ENCODE measurements at regions not wholly inside any gene's neighbourhood (a gene's known extent, or its start where the extent isn't known, plus 50 kb on each side); places are given as distances from the start of the nearest gene placed in this dataset.

DNA sequence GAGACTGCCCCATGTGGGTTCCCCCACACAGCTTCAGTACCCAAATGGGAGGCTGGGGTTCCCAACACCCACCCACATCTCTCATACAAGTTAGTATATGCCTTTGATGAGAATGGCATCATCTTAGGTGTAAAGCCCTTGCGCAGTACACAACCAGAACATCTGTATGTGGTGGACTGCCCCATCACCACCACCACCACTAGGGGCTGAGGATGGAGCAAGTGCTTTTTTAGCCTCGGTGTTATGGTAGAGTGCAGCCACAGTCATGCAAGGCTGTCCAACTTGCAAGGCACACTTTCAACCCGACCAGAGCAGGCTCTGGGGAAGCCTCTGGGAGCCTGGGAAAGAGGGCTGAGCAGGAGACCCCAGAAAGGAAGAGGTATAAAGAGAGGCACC, 241.2 kb downstream of the TFCP2L1 start:
- no peak for DNase-seq (ENCODE audit: low read depth)
- peaks cover 3% of the 10 kb centered on the region for H3K9me3 Mint-ChIP-seq (ENCODE audit: unreplicated experiment)
- H3K27ac Mint-ChIP-seq (ENCODE audit: unreplicated experiment), result peak overlapping the region; percentile 63
- H3K4me1 Mint-ChIP-seq (ENCODE audit: low read depth, unreplicated experiment), result no peaks in the 10 kb centered on the region
- Histone ChIP-seq H3K27ac (ENCODE audit: low read depth, low read length) (no peak overlapping the region), H4K20me1 (ENCODE audit: insufficient read depth, low read length) (no peaks in the 10 kb centered on the region), H3K36me3 (ENCODE audit: insufficient read depth, low read length) (no peaks in the 10 kb centered on the region), H3K9ac (ENCODE audit: low read length) (no peak overlapping the region), H3K4me1 (ENCODE audit: insufficient read depth, low read length) (no peaks in the 10 kb centered on the region), H3K27me3 (ENCODE audit: insufficient read depth, low read length) (peaks cover 18% of the 10 kb centered on the region), H3K79me2 (ENCODE audit: insufficient read depth, low read length) (no peaks in the 10 kb centered on the region), H3K9me3 (ENCODE audit: insufficient read depth, low read depth, low read length) (no peaks in the 10 kb centered on the region), H3K4me2 (ENCODE audit: low read length) (no peak overlapping the region), H3K4me3 (ENCODE audit: insufficient read depth, low read depth, low read length) (no peak overlapping the region), H2AFZ (ENCODE audit: low read depth, low read length) (no peak overlapping the region)
- FAIRE-seq, result no peak
- TF ChIP-seq, protein P1, sequence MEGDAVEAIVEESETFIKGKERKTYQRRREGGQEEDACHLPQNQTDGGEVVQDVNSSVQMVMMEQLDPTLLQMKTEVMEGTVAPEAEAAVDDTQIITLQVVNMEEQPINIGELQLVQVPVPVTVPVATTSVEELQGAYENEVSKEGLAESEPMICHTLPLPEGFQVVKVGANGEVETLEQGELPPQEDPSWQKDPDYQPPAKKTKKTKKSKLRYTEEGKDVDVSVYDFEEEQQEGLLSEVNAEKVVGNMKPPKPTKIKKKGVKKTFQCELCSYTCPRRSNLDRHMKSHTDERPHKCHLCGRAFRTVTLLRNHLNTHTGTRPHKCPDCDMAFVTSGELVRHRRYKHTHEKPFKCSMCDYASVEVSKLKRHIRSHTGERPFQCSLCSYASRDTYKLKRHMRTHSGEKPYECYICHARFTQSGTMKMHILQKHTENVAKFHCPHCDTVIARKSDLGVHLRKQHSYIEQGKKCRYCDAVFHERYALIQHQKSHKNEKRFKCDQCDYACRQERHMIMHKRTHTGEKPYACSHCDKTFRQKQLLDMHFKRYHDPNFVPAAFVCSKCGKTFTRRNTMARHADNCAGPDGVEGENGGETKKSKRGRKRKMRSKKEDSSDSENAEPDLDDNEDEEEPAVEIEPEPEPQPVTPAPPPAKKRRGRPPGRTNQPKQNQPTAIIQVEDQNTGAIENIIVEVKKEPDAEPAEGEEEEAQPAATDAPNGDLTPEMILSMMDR (IDR thresholded peaks at IDR 0.05; ENCODE audit: insufficient read depth, low read depth, low read length), result no peak
- TF ChIP-seq EZH2 (IDR thresholded peaks at IDR 0.05; ENCODE audit: insufficient read depth, low read length), result no peak
- peaks cover 61% of the 10 kb centered on the region for H3K27me3 Mint-ChIP-seq (ENCODE audit: low read depth, unreplicated experiment)
- peaks cover 2% of the 10 kb centered on the region for H3K36me3 Mint-ChIP-seq (ENCODE audit: low read depth, unreplicated experiment)
- H3K4me3 Mint-ChIP-seq (ENCODE audit: unreplicated experiment), result no peak overlapping the region

DNA sequence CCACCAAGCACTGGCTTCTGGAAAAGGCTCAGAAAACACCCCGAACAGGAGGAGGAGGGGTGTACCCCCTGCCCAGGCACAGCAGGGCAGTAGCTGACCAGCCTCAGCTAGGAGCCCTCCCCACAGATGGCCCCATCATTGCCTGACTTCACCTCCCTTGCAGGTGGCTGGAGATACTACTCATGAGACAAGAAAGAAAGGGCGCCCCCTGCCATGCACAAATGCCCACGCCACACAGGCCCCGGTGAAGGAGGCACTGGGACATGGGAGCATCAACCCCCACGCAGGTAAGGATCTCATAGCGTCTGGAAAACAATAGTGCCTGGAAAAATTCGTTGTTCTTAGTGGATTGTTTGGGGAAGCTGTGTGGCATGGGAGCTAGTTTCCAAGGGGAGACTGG, 240.6 kb downstream of the TFCP2L1 start:
- no peaks in the 10 kb centered on the region for H3K9me3 ChIP-seq (ENCODE audit: insufficient read depth, low read depth, low read length)
- H3K4me2 ChIP-seq (ENCODE audit: low read length), result no peak overlapping the region
- no peak for FAIRE-seq
- no peaks in the 10 kb centered on the region for H3K36me3 ChIP-seq (ENCODE audit: insufficient read depth, low read length)
- no peak overlapping the region for H3K4me3 Mint-ChIP-seq (ENCODE audit: unreplicated experiment)
- H3K79me2 ChIP-seq (ENCODE audit: insufficient read depth, low read length), result no peaks in the 10 kb centered on the region
- H3K36me3 Mint-ChIP-seq (ENCODE audit: low read depth, unreplicated experiment), result peaks cover 2% of the 10 kb centered on the region
- H3K27ac Mint-ChIP-seq (ENCODE audit: unreplicated experiment), result no peak overlapping the region
- H2AFZ ChIP-seq (ENCODE audit: low read depth, low read length), result no peak overlapping the region
- H3K4me1 ChIP-seq (ENCODE audit: insufficient read depth, low read length), result no peaks in the 10 kb centered on the region
- H3K27me3 Mint-ChIP-seq (ENCODE audit: low read depth, unreplicated experiment), result peaks cover 62% of the 10 kb centered on the region
- H3K9ac ChIP-seq (ENCODE audit: low read length), result no peak overlapping the region
- no peak for TF ChIP-seq EZH2 (IDR thresholded peaks at IDR 0.05; ENCODE audit: insufficient read depth, low read length)
- TF ChIP-seq, protein P1 (IDR thresholded peaks at IDR 0.05; ENCODE audit: insufficient read depth, low read depth, low read length), result no peak
- no peaks in the 10 kb centered on the region for H4K20me1 ChIP-seq (ENCODE audit: insufficient read depth, low read length)
- peaks cover 3% of the 10 kb centered on the region for H3K9me3 Mint-ChIP-seq (ENCODE audit: unreplicated experiment)
- H3K27ac ChIP-seq (ENCODE audit: low read depth, low read length), result no peak overlapping the region
- DNase-seq (ENCODE audit: low read depth), result no peak
- no peak overlapping the region for H3K4me3 ChIP-seq (ENCODE audit: insufficient read depth, low read depth, low read length)
- no peaks in the 10 kb centered on the region for H3K4me1 Mint-ChIP-seq (ENCODE audit: low read depth, unreplicated experiment)
- H3K27me3 ChIP-seq (ENCODE audit: insufficient read depth, low read length), result peaks cover 16% of the 10 kb centered on the region

DNA sequence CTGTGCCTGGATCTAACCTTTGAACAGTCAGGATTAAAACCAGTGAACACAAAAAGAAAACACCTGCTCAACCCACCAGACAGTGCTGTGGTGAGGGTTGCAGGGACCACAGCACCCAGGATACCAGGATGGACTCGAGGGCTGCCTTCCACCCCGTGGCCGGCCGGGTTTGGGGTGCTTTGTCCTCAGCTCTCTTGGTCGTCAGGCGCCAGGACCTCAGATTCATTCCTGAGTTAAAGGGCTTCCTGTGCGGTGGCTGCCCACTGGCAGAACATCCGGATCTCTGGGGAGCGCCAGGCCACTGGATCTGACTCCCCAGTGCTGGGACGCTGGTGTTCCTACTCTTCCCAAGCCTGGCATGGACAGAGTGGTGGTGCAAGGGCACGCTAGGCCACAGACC, 239.8 kb downstream of the TFCP2L1 start:
- TF ChIP-seq EZH2 (IDR thresholded peaks at IDR 0.05; ENCODE audit: insufficient read depth, low read length), result no peak
- TF ChIP-seq, protein P1 (IDR thresholded peaks at IDR 0.05; ENCODE audit: insufficient read depth, low read depth, low read length), result no peak
- Mint-ChIP-seq H3K27ac (ENCODE audit: unreplicated experiment) (no peak overlapping the region), H3K4me1 (ENCODE audit: low read depth, unreplicated experiment) (no peaks in the 10 kb centered on the region), H3K27me3 (ENCODE audit: low read depth, unreplicated experiment) (peaks cover 64% of the 10 kb centered on the region), H3K4me3 (ENCODE audit: unreplicated experiment) (no peak overlapping the region), H3K36me3 (ENCODE audit: low read depth, unreplicated experiment) (peaks cover 2% of the 10 kb centered on the region), H3K9me3 (ENCODE audit: unreplicated experiment) (peaks cover 3% of the 10 kb centered on the region)
- H3K79me2 ChIP-seq (ENCODE audit: insufficient read depth, low read length), result no peaks in the 10 kb centered on the region
- H3K9me3 ChIP-seq (ENCODE audit: insufficient read depth, low read depth, low read length), result no peaks in the 10 kb centered on the region
- H3K4me3 ChIP-seq (ENCODE audit: insufficient read depth, low read depth, low read length), result no peak overlapping the region
- H4K20me1 ChIP-seq (ENCODE audit: insufficient read depth, low read length), result no peaks in the 10 kb centered on the region
- no peak for FAIRE-seq
- no peak overlapping the region for H3K9ac ChIP-seq (ENCODE audit: low read length)
- no peak overlapping the region for H2AFZ ChIP-seq (ENCODE audit: low read depth, low read length)
- no peak overlapping the region for H3K27ac ChIP-seq (ENCODE audit: low read depth, low read length)
- no peak overlapping the region for H3K4me2 ChIP-seq (ENCODE audit: low read length)
- H3K36me3 ChIP-seq (ENCODE audit: insufficient read depth, low read length), result no peaks in the 10 kb centered on the region
- no peaks in the 10 kb centered on the region for H3K4me1 ChIP-seq (ENCODE audit: insufficient read depth, low read length)
- peaks cover 14% of the 10 kb centered on the region for H3K27me3 ChIP-seq (ENCODE audit: insufficient read depth, low read length)
- DNase-seq (ENCODE audit: low read depth), result no peak
